ENCODE measurements at regions not wholly inside any gene's neighbourhood (a gene's known extent, or its start where the extent isn't known, plus 50 kb on each side); places are given as distances from the start of the nearest gene placed in this dataset.
"Not testable (repeated sequence)": the region's sequence is repeated elsewhere in the genome, so short reads cannot be mapped to it uniquely, and the experiment has no call there.

DNA sequence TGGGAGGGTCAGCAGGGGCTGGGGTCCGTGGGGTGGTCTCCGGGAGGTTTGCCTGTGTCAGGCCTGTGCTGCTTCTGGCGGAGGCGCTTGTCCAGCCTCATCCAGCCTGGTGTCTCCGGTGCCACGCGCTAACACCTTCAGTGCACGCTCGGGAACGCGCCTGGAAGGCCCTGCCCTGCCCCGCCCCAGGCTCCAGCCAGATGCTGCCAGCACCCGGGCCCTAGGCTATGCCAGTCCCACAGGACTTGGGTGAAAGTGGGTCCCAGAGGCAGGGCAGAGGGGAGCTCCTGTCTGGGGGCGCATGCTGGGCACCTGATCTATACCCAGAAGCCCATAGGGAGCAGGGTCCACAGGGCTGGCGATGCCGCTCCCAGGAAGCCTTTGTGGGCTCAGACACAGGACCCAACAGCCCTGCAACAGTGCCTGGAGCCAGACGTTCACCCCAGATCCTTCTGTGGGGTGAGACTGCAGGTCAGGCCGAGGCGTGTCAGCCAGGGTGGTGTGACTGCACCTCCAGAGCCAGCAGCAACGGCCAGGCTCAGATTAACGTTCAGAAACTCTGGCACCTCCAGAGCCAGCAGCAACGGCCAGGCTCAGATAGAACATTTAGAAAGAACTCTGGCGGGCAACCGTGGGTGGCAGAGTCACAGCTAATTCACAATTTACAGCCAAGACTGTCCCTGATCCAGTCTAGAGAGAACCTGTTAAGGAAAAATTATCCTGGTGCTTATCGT is 5423.2 kb upstream of the TPTE start:
- ATAC-seq; H3K27ac Mint-ChIP-seq; DNase-seq; H3K36me3 Mint-ChIP-seq; H3K4me3 ChIP-seq (ENCODE audit: low read length); H3K27me3 Mint-ChIP-seq; POLR2A ChIA-PET; H3K4me1 Mint-ChIP-seq; H3K4me3 Mint-ChIP-seq; H3K36me3 ChIP-seq (ENCODE audit: control insufficient read depth in 2 of 3, insufficient read depth in 3 of 3, low read length in 3 of 3); H3K27me3 ChIP-seq (ENCODE audit: control insufficient read depth in 2 of 2, insufficient read depth in 2 of 2, low read length in 2 of 2); CTCF ChIA-PET; H3K9me3 ChIP-seq (ENCODE audit: control insufficient read depth in 2 of 3, low read length in 3 of 3); H3K27ac ChIP-seq (ENCODE audit: low read depth, low read length); H3K4me1 ChIP-seq (ENCODE audit: control insufficient read depth in 2 of 2, insufficient read depth in 2 of 2, low read length in 2 of 2); H3K9me3 Mint-ChIP-seq; intact Hi-C loops (cut with micrococcal nuclease): not testable (repeated sequence)

DNA sequence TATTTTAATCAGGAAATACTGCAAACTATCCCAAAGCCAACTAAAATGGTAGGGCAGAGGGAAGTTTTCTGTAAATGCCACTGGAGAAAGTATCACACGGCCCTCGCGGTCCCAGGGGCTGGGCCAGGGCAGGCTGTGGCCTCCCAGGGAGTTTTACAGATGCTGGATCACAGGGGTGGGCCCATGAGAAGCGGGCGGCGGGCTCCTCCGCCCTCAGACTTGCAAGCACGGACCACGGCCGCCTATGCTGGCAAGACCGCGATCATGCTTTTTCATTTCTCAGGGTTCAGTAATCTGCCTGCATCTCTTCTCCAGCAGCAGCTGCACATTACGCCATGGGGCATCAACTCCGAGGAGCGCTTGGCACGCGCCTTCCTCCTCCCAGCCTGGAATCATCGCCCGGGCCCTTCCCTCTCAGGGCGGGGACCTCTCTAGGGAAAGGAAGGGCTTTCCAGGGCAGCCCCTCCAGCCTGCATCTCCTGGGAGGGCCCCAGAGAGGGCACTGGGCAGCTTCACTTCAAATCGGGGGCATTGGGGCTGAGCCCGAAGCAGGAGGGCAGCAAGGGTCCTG is 5420.7 kb upstream of the TPTE start:
- H3K4me1 ChIP-seq (ENCODE audit: control insufficient read depth in 2 of 2, insufficient read depth in 2 of 2, low read length in 2 of 2); intact Hi-C loops (cut with micrococcal nuclease); CTCF ChIA-PET; ATAC-seq; H3K9me3 Mint-ChIP-seq; H3K4me3 Mint-ChIP-seq; H3K4me3 ChIP-seq (ENCODE audit: low read length); H3K36me3 ChIP-seq (ENCODE audit: control insufficient read depth in 2 of 3, insufficient read depth in 3 of 3, low read length in 3 of 3); DNase-seq; H3K9me3 ChIP-seq (ENCODE audit: control insufficient read depth in 2 of 3, low read length in 3 of 3); H3K27me3 Mint-ChIP-seq; H3K27ac Mint-ChIP-seq; H3K27me3 ChIP-seq (ENCODE audit: control insufficient read depth in 2 of 2, insufficient read depth in 2 of 2, low read length in 2 of 2); H3K27ac ChIP-seq (ENCODE audit: low read depth, low read length); POLR2A ChIA-PET; H3K36me3 Mint-ChIP-seq: not testable (repeated sequence)
- peaks cover 0 to 17% (median 9%) of the 10 kb centered on the region in 7 donors for H3K4me1 Mint-ChIP-seq

DNA sequence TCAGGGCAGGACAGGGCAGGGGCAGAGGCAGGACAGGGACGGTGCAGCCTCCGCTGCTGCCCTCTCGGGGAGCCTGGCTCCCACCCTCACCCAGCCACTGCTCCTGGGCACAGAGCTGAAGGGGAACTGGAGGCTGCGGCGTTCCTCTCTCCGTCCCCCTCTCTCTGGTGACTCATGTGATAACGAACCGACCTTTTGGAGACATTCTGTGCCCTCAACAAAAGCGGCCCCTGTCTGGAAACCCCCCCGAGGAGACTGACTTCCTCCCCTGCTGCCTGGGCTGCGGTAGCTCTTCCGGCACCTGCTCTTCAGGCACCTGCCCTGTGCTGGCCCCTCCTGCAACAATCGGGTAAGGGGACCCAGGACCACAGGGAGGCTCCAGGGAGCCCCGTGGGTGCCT is 5419.6 kb upstream of the TPTE start:
- H3K36me3 Mint-ChIP-seq; CTCF ChIA-PET; H3K9me3 Mint-ChIP-seq; H3K27me3 Mint-ChIP-seq; H3K9me3 ChIP-seq (ENCODE audit: control insufficient read depth in 2 of 3, low read length in 3 of 3); H3K27me3 ChIP-seq (ENCODE audit: control insufficient read depth in 2 of 2, insufficient read depth in 2 of 2, low read length in 2 of 2); H3K36me3 ChIP-seq (ENCODE audit: control insufficient read depth in 2 of 3, insufficient read depth in 3 of 3, low read length in 3 of 3); intact Hi-C loops (cut with micrococcal nuclease); H3K4me1 ChIP-seq (ENCODE audit: control insufficient read depth in 2 of 2, insufficient read depth in 2 of 2, low read length in 2 of 2); POLR2A ChIA-PET; H3K4me3 ChIP-seq (ENCODE audit: low read length): not testable (repeated sequence)
- Mint-ChIP-seq H3K4me1 (peaks cover 0 to 17% (median 9%) of the 10 kb centered on the region in 7 donors), H3K4me3 (peak overlapping the region; percentile 71 to 88 (median 82)), H3K27ac (peak overlapping the region; percentile 92 to 97 (median 94))
- peak; percentile 91 for ATAC-seq
- peak; percentile 36 to 88 (median 76) for DNase-seq
- H3K27ac ChIP-seq (ENCODE audit: low read depth, low read length) = peak overlapping the region; percentile 55

DNA sequence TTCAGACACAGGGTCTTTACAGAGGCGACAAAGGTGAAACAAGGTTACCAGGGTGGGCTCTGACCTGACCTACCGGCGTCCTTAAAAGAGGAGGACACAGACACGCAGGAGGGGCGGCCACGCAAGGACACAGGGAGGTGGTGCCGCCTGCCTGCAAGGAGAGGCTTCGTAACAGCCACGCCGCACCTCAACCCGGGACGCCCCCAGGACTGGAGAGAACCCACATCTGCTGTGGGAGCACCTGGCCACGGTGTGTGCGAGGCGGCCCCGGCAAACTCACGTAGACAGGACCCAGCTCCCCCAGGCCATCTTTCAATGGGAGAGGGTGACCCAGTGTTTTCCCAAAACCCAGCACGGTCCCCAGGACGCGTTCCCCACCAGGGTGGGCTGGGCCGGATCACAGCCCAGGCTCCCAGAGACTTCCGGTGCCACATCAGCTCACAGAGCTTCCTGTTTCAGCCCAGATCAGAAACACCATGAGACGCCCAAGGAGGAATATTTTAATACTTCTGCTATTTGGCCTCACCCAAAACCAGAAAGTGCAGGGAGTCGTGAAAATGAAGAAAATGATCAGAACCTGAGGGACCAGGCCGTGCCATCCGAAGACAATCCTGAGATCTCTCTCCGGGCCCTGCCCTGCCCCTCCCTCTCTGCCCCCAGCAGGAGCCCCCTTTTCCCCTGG is 5417.4 kb upstream of the TPTE start:
- H3K9me3 Mint-ChIP-seq; intact Hi-C loops (cut with micrococcal nuclease); POLR2A ChIA-PET; H3K27me3 Mint-ChIP-seq; H3K36me3 ChIP-seq (ENCODE audit: control insufficient read depth in 2 of 3, insufficient read depth in 3 of 3, low read length in 3 of 3); H3K9me3 ChIP-seq (ENCODE audit: control insufficient read depth in 2 of 3, low read length in 3 of 3); H3K4me3 ChIP-seq (ENCODE audit: low read length); H3K36me3 Mint-ChIP-seq; H3K27me3 ChIP-seq (ENCODE audit: control insufficient read depth in 2 of 2, insufficient read depth in 2 of 2, low read length in 2 of 2); H3K4me1 ChIP-seq (ENCODE audit: control insufficient read depth in 2 of 2, insufficient read depth in 2 of 2, low read length in 2 of 2); ATAC-seq; CTCF ChIA-PET: not testable (repeated sequence)
- peak overlapping the region; percentile 71 for H3K27ac ChIP-seq (ENCODE audit: low read depth, low read length)
- Mint-ChIP-seq H3K4me1 (peaks cover 0 to 21% (median 9%) of the 10 kb centered on the region in 7 donors), H3K4me3 (peak overlapping the region; percentile 69 to 91 (median 84)), H3K27ac (peak overlapping the region; percentile 86 to 99 (median 94))
- peak in 2 of 9 donors; percentile 22 to 24 for DNase-seq

DNA sequence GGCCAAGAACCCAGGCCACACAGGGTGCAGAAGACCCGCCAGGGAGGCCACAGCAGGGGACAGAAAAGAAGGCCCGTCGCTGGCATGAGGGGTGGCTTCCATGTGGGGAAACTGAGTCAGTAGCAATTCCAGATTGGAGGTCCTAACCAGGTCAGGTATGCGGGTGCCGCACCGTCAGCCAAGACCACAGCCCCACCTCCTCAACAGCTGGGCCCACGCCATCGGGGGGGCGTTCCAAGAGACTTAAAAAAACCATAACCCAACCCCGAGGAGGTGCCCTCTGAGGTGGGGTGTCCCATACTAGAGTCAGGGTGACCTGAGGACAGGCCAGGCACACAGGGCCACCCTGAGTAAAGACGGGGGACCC is 5416.8 kb upstream of the TPTE start:
- intact Hi-C loops (cut with micrococcal nuclease); CTCF ChIA-PET; POLR2A ChIA-PET; H3K36me3 ChIP-seq (ENCODE audit: control insufficient read depth in 2 of 3, insufficient read depth in 3 of 3, low read length in 3 of 3); ATAC-seq; H3K9me3 ChIP-seq (ENCODE audit: control insufficient read depth in 2 of 3, low read length in 3 of 3); H3K4me3 ChIP-seq (ENCODE audit: low read length); H3K9me3 Mint-ChIP-seq; H3K27me3 Mint-ChIP-seq; DNase-seq; H3K36me3 Mint-ChIP-seq; H3K4me1 ChIP-seq (ENCODE audit: control insufficient read depth in 2 of 2, insufficient read depth in 2 of 2, low read length in 2 of 2); H3K27me3 ChIP-seq (ENCODE audit: control insufficient read depth in 2 of 2, insufficient read depth in 2 of 2, low read length in 2 of 2): not testable (repeated sequence)
- Mint-ChIP-seq H3K4me3 (peak overlapping the region in 5 of 10 donors; percentile 74 to 91 (median 84)), H3K27ac (peak overlapping the region in 5 of 9 donors; percentile 86 to 99 (median 94)), H3K4me1 (peaks cover 0 to 21% (median 9%) of the 10 kb centered on the region in 7 donors)
- peak overlapping the region; percentile 51 for H3K27ac ChIP-seq (ENCODE audit: low read depth, low read length)

DNA sequence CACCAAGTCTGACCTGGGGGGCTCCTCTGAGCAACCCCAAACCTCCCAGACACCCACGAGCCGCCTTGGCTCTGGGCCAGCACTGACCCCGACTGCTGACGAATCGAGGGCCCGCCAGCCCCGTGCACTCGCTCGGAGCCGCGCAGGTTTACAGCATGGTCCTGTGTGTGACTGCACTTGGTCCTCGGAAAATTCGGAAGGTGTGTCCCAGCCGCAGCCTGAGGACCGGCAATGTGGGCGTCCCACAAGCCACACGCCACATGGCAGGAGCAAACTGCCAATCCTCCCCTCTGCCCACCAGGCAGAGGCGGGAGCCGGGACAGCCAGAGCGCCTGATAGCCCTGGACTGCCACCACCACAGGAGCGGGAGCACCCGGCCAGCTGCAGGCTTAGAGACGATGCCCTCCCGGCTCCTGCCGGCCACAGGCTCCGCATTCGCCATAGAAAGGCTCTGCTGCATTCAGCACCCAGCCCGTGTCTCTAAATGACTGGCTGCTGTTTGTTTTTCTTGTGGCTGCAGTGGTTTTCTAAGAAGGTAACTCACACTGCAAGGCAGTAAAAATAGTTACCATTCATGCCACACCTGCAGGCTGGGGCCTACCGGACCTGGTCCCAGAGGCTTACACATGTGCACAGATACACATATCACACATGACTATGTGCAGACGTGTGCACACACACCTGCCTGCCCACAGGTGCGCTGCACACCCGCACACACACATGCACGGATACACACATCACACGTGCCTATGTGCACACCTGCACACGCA is 5415.3 kb upstream of the TPTE start:
- ATAC-seq (peak; percentile 8), DNase-seq (peak in 5 of 9 donors; percentile 14 to 71 (median 29))
- H3K27ac ChIP-seq (ENCODE audit: low read depth, low read length) = peak overlapping the region; percentile 48
- H3K9me3 Mint-ChIP-seq; CTCF ChIA-PET; H3K4me3 ChIP-seq (ENCODE audit: low read length); H3K36me3 Mint-ChIP-seq; H3K4me1 ChIP-seq (ENCODE audit: control insufficient read depth in 2 of 2, insufficient read depth in 2 of 2, low read length in 2 of 2); H3K27me3 Mint-ChIP-seq; H3K4me3 Mint-ChIP-seq; H3K27ac Mint-ChIP-seq; H3K9me3 ChIP-seq (ENCODE audit: control insufficient read depth in 2 of 3, low read length in 3 of 3); intact Hi-C loops (cut with micrococcal nuclease); H3K27me3 ChIP-seq (ENCODE audit: control insufficient read depth in 2 of 2, insufficient read depth in 2 of 2, low read length in 2 of 2); H3K36me3 ChIP-seq (ENCODE audit: control insufficient read depth in 2 of 3, insufficient read depth in 3 of 3, low read length in 3 of 3); POLR2A ChIA-PET: not testable (repeated sequence)
- H3K4me1 Mint-ChIP-seq = peaks cover 0 to 21% (median 9%) of the 10 kb centered on the region in 7 donors
